WTC11 (cell line): ENCODE measurements at regions not wholly inside any gene's neighbourhood (a gene's known extent, or its start where the extent isn't known, plus 50 kb on each side); places are given as distances from the start of the nearest gene placed in this dataset.
A peak's percentile ranks its signal among the peaks of the same experiment; 100 is the strongest.
"Not testable (repeated sequence)": the region's sequence is repeated elsewhere in the genome, so short reads cannot be mapped to it uniquely, and the experiment has no call there.

Experiments used
- ATAC-seq: fragments of 200-7000 bp; cut with Tn5 transposase; 2 replicates; pipeline ENCODE4 v1.10.0; 2021; ENCODE audit warnings: mild to moderate bottlenecking, moderate library complexity
- CTCF ChIA-PET: fragments of 300-600 bp; sonication (Branson Sonifier 250); formaldehyde crosslinking; loops from one replicate; lab custom pipeline; 2021; ENCODE audit warnings: antibody characterized with exemption; lab: Charles Lee
- POLR2A ChIA-PET: fragments of 350-600 bp; sonication (Branson Sonifier 250); formaldehyde crosslinking; loops from one replicate; lab custom pipeline; 2021; ENCODE audit warnings: antibody characterized with exemption; lab: Charles Lee
- DNase-seq: peaks from one replicate; pipeline ENCODE4 v3.0.0; 2021; ENCODE audit warnings: low spot score
- H3K27ac Mint-ChIP-seq: 2 replicates; pipeline ENCODE4 v1.8.0; 2021; ENCODE audit warnings: mixed read lengths
- H3K27me3 Mint-ChIP-seq: 2 replicates; pipeline ENCODE4 v1.8.0; 2021; ENCODE audit warnings: low read depth, mild to moderate bottlenecking, moderate library complexity, mixed read lengths
- H3K36me3 Mint-ChIP-seq: 2 replicates; pipeline ENCODE4 v1.8.0; 2021; ENCODE audit warnings: mixed read lengths
- H3K4me1 Mint-ChIP-seq: 2 replicates; pipeline ENCODE4 v1.8.0; 2022; ENCODE audit warnings: mixed read lengths
- H3K4me3 Mint-ChIP-seq: 2 replicates; pipeline ENCODE4 v1.8.0; 2021; ENCODE audit warnings: mild to moderate bottlenecking, moderate library complexity, mixed read lengths
- H3K9me3 Mint-ChIP-seq: 2 replicates; pipeline ENCODE4 v1.8.0; 2021; ENCODE audit warnings: mixed read lengths
- GABPB1 ChIP-seq: sonication (generic); formaldehyde crosslinking; IDR thresholded peaks from 2 replicates; pipeline ENCODE4 v1.8.1; 2023; ENCODE audit warnings: mild to moderate bottlenecking, missing genetic modification reagents
- GTF2I ChIP-seq: fragments of 250-450 bp; sonication (Bioruptor Pico); conservative IDR thresholded peaks from 2 replicates; pipeline ENCODE4 v1.4.0; 2021; ENCODE audit warnings: mild to moderate bottlenecking
- NFATC4 ChIP-seq: fragments of 250-450 bp; sonication (Bioruptor Pico); IDR thresholded peaks from 2 replicates; pipeline ENCODE4 v1.9.0; 2021; ENCODE audit warnings: mild to moderate bottlenecking
- OVOL2 ChIP-seq: fragments of 250-450 bp; sonication (Bioruptor Pico); IDR thresholded peaks from 2 replicates; pipeline ENCODE4 v1.9.0; 2021; ENCODE audit warnings: mild to moderate bottlenecking, borderline replicate concordance
- SMAD3 ChIP-seq: sonication (generic); formaldehyde crosslinking; IDR thresholded peaks from 2 replicates; pipeline ENCODE4 v1.8.0; 2022; ENCODE audit warnings: missing genetic modification reagents, mild to moderate bottlenecking, borderline replicate concordance
- ZNF121 ChIP-seq: sonication (generic); formaldehyde crosslinking; IDR thresholded peaks from 2 replicates; pipeline ENCODE4 v1.8.0; 2023; ENCODE audit warnings: missing genetic modification reagents
- ZNF219 ChIP-seq: sonication (generic); formaldehyde crosslinking; IDR thresholded peaks from 2 replicates; pipeline ENCODE4 v1.8.0; 2023; ENCODE audit warnings: missing genetic modification reagents, mild to moderate bottlenecking, borderline replicate concordance
- ZNF317 ChIP-seq: sonication (generic); formaldehyde crosslinking; IDR thresholded peaks from 2 replicates; pipeline ENCODE4 v1.8.1; 2023; ENCODE audit warnings: low read depth, mild to moderate bottlenecking, moderate library complexity, missing genetic modification reagents, borderline replicate concordance
- TF ChIP-seq, protein P1 (sequence below): fragments of 250-450 bp; sonication (Bioruptor Pico); IDR thresholded peaks from 2 replicates; pipeline ENCODE4 v1.9.0; 2021; ENCODE audit warnings: mild to moderate bottlenecking, borderline replicate concordance
- TF ChIP-seq, protein P2 (sequence below): fragments of 250-450 bp; sonication (Bioruptor Pico); IDR thresholded peaks from 2 replicates; pipeline ENCODE4 v1.9.0; 2021; ENCODE audit warnings: mild to moderate bottlenecking
- TF ChIP-seq, protein P3 (sequence below): fragments of 250-450 bp; sonication (Bioruptor Pico); IDR thresholded peaks from 2 replicates; pipeline ENCODE4 v1.9.0; 2021; ENCODE audit warnings: mild to moderate bottlenecking

DNA sequence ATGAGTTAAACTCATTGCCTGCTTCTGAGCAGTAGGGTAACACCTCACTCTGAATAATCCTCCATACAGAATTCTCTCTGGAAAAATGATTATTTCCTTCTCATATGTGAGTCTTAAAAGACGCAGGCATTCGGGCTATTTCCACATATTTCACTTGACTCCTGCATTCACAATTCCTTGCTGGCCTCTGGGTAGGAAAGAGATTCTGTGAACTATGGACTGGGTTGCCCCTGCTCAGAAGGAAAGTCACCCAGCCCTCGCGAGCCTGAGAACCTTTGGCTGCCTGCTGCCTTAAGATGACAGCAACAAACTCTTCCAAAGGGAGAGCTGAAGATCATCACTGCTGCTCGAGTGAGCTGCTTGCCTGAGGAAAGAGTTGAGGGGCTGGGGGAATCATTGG is 216.8 kb downstream of the BAMBI start:
- 0 out of 2 replicates have a peak, but pooled peaks cover 4% of the 10 kb centered on the region for H3K4me1 Mint-ChIP-seq
- no peaks in the 10 kb centered on the region for H3K27me3 Mint-ChIP-seq
- TF ChIP-seq OVOL2 (CRISPR knock-in tag) (no peak), GTF2I (CRISPR knock-in tag) (no peak), SMAD3 (CRISPR knock-in tag) (no peak)
- TF ChIP-seq, protein P1, sequence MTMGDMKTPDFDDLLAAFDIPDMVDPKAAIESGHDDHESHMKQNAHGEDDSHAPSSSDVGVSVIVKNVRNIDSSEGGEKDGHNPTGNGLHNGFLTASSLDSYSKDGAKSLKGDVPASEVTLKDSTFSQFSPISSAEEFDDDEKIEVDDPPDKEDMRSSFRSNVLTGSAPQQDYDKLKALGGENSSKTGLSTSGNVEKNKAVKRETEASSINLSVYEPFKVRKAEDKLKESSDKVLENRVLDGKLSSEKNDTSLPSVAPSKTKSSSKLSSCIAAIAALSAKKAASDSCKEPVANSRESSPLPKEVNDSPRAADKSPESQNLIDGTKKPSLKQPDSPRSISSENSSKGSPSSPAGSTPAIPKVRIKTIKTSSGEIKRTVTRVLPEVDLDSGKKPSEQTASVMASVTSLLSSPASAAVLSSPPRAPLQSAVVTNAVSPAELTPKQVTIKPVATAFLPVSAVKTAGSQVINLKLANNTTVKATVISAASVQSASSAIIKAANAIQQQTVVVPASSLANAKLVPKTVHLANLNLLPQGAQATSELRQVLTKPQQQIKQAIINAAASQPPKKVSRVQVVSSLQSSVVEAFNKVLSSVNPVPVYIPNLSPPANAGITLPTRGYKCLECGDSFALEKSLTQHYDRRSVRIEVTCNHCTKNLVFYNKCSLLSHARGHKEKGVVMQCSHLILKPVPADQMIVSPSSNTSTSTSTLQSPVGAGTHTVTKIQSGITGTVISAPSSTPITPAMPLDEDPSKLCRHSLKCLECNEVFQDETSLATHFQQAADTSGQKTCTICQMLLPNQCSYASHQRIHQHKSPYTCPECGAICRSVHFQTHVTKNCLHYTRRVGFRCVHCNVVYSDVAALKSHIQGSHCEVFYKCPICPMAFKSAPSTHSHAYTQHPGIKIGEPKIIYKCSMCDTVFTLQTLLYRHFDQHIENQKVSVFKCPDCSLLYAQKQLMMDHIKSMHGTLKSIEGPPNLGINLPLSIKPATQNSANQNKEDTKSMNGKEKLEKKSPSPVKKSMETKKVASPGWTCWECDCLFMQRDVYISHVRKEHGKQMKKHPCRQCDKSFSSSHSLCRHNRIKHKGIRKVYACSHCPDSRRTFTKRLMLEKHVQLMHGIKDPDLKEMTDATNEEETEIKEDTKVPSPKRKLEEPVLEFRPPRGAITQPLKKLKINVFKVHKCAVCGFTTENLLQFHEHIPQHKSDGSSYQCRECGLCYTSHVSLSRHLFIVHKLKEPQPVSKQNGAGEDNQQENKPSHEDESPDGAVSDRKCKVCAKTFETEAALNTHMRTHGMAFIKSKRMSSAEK (CRISPR knock-in tag) = no peak
- TF ChIP-seq, all 79 proteins: peak for 0
- ChIA-PET CTCF (no interaction called here), POLR2A (no interaction called here)
- Mint-ChIP-seq H3K36me3 (no peaks in the 10 kb centered on the region; the same call in 1 of the 2 replicates), H3K4me3 (no peak overlapping the region), H3K9me3 (peaks cover 10% of the 10 kb centered on the region; the same call in 1 of the 2 replicates), H3K27ac (no peak overlapping the region)
- DNase-seq (no peak), ATAC-seq (no peak)

DNA sequence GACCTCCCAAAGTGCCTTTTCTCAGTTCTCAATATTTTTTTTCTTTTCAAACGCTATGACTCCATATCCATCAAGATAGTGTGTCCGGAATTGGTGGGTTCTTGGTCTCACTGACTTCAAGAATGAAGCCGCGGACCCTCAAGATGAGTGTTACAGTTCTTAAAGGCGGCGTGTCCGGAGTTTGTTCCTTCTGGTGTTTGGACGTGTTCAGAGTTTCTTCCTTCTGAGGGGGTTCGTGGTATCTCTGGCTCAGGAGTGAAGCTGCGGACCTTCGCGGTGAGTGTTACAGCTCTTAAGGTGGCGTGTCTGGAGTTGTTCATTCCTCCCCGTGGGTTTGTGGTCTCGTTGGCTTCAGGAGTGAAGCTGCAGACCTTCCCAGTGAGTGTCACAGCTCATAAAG is 218.3 kb downstream of the BAMBI start:
- CTCF ChIA-PET, H3K27me3 Mint-ChIP-seq, H3K4me1 Mint-ChIP-seq, H3K27ac Mint-ChIP-seq, H3K4me3 Mint-ChIP-seq, DNase-seq, ATAC-seq, H3K36me3 Mint-ChIP-seq, POLR2A ChIA-PET: not testable (repeated sequence)
- H3K9me3 Mint-ChIP-seq = peaks cover 14% of the 10 kb centered on the region

DNA sequence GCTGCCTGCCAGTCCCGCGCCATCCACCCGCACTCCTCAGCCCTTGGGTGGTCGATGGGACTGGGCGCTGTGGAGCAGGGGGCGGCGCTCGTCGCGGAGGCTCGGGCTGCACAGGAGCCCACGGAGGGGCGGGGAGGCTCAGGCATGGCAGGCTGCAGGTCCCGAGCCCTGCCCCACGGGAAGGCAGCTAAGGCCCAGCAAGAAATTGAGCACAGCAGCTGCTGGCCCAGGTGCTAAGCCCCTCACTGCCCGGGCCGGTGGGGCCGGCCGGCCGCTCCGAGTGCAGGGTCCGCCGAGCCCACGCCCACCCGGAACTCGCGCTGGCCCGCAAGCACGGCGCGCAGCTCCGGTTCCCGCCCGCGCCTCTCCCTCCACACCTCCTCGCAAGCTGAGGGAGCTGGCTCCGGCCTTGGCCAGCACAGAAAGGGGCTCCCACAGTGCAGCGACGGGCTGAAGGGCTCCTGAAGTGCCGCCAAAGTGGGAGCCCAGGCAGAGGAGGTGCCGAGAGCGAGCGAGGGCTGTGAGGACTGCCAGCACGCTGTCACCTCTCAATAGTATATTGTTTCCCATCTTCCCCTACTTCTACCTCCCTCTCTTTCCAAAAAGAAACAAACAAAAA is 219.6 kb downstream of the BAMBI start:
- CTCF ChIA-PET = interaction anchor here (1.1 kb wide), 1 partner anchor 43 kb away, joined by 3 read pairs; no protein-coding TSS in a partner anchor
- H3K36me3 Mint-ChIP-seq, POLR2A ChIA-PET, H3K4me3 Mint-ChIP-seq, H3K27me3 Mint-ChIP-seq, H3K27ac Mint-ChIP-seq, ATAC-seq, H3K4me1 Mint-ChIP-seq, DNase-seq: not testable (repeated sequence)
- peaks cover 23% of the 10 kb centered on the region for H3K9me3 Mint-ChIP-seq

DNA sequence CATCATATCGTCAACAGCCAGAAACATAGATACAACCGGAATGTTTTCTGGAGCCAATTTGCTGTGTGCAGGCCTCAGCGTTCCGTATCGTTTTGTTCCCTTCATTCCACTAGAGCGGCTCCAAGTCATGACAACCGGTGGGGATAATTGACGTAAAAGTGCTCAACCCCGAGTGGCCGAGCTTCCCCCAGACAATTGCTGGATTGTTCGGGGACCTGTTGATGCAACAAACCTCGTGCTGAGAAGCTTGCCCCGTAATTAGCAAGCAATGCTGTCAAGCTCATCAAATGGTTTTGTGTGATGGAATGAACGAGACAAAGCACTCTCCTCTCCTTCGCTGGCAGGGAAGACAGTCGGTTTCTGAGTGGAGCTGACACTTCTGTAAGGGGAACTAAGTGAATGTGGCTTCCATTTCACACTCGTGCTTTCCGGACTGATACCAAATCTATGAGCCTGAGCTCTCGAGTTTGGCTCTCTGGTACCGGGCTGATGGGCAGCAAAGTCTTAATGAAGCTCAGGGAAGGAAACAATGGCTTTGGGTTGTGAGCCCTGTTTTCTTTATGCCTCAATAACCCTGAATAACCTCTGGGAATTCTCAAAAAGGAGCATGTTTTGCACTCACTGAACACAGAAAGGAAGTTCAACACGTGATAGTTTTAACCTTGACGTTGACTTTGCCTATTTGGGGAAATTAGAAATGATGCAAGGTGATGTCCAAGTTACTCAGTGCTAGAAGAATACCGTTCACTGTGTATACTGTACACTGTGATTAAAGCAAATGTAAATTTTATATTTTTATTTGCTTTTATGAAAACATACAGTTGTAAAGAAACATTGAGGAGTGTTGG is 220.5 kb downstream of the BAMBI start:
- 0 out of 2 replicates have a peak, but pooled peaks cover 2% of the 10 kb centered on the region for H3K4me1 Mint-ChIP-seq
- H3K9me3 Mint-ChIP-seq = peaks cover 23% of the 10 kb centered on the region
- peaks cover 9% of the 10 kb centered on the region for H3K36me3 Mint-ChIP-seq
- DNase-seq = no peak
- no peak for TF ChIP-seq NFATC4 (CRISPR knock-in tag)
- peak; percentile 96 for TF ChIP-seq GABPB1 (CRISPR knock-in tag)
- no peak overlapping the region for H3K4me3 Mint-ChIP-seq
- ATAC-seq = no peak
- POLR2A ChIA-PET = no interaction called here
- CTCF ChIA-PET = interaction anchor here (1.1 kb wide), 1 partner anchor 42 kb away, joined by 3 read pairs; no protein-coding TSS in a partner anchor
- no peak overlapping the region for H3K27ac Mint-ChIP-seq
- H3K27me3 Mint-ChIP-seq = no peaks in the 10 kb centered on the region

DNA sequence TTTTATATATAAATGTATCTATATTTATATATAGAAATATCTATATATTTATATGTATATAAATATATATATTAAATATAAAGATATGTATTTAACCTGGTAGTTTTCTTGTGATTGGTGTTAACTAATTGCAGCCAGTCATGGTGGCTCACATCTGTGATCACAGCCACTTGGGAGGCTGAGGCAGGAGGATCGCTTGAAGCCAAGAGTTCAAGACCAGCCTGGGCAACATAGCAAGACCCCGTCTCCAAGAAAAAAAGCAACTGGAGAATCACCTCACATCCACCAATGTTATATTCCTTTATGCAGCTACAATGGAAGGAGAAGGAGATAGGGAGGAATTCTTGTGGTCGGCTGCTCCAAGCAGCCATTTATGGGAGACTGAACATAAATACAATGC is 224.9 kb downstream of the BAMBI start:
- Mint-ChIP-seq H3K9me3 (peaks cover 13% of the 10 kb centered on the region), H3K27me3 (no peaks in the 10 kb centered on the region), H3K27ac (no peak overlapping the region), H3K4me3 (no peak overlapping the region), H3K36me3 (peaks cover 9% of the 10 kb centered on the region), H3K4me1 (no peaks in the 10 kb centered on the region)
- ChIA-PET POLR2A (no interaction called here), CTCF (no interaction called here)
- no peak for DNase-seq
- TF ChIP-seq ZNF219 (CRISPR knock-in tag) (no peak), ZNF121 (CRISPR knock-in tag) (peak; percentile 61; the same call in 1 of the 2 replicates), ZNF317 (no peak)
- TF ChIP-seq, protein P2, sequence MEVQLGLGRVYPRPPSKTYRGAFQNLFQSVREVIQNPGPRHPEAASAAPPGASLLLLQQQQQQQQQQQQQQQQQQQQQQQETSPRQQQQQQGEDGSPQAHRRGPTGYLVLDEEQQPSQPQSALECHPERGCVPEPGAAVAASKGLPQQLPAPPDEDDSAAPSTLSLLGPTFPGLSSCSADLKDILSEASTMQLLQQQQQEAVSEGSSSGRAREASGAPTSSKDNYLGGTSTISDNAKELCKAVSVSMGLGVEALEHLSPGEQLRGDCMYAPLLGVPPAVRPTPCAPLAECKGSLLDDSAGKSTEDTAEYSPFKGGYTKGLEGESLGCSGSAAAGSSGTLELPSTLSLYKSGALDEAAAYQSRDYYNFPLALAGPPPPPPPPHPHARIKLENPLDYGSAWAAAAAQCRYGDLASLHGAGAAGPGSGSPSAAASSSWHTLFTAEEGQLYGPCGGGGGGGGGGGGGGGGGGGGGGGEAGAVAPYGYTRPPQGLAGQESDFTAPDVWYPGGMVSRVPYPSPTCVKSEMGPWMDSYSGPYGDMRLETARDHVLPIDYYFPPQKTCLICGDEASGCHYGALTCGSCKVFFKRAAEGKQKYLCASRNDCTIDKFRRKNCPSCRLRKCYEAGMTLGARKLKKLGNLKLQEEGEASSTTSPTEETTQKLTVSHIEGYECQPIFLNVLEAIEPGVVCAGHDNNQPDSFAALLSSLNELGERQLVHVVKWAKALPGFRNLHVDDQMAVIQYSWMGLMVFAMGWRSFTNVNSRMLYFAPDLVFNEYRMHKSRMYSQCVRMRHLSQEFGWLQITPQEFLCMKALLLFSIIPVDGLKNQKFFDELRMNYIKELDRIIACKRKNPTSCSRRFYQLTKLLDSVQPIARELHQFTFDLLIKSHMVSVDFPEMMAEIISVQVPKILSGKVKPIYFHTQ (CRISPR knock-in tag) = no peak
- TF ChIP-seq, protein P3, sequence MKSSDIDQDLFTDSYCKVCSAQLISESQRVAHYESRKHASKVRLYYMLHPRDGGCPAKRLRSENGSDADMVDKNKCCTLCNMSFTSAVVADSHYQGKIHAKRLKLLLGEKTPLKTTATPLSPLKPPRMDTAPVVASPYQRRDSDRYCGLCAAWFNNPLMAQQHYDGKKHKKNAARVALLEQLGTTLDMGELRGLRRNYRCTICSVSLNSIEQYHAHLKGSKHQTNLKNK = no peak
- no peak for ATAC-seq
